Neuronal stem cell (in vitro differentiated cells): ENCODE measurements at regions not wholly inside any gene's neighbourhood (a gene's known extent, or its start where the extent isn't known, plus 50 kb on each side); places are given as distances from the start of the nearest gene placed in this dataset.

Experiments used
- DNase-seq: peaks from one replicate; pipeline ENCODE4 v3.0.0-alpha.2; 2013; ENCODE audit warnings: low spot score
- H2AFZ ChIP-seq: one replicate; pipeline ENCODE4 v1.6.1; 2013; ENCODE audit warnings: mild to moderate bottlenecking, low read length, inconsistent platforms
- H2AK5ac ChIP-seq: 2 replicates; pipeline ENCODE4 v1.6.1; 2013; ENCODE audit warnings: low read depth, mild to moderate bottlenecking, inconsistent platforms, low read length, moderate library complexity, mixed read lengths
- H2BK120ac ChIP-seq: 2 replicates; pipeline ENCODE4 v1.6.1; 2013; ENCODE audit warnings: low read depth, mild to moderate bottlenecking, inconsistent platforms, low read length, moderate library complexity, mixed read lengths
- H2BK12ac ChIP-seq: one replicate; pipeline ENCODE4 v1.6.1; 2013; ENCODE audit warnings: low read length, inconsistent platforms
- H2BK15ac ChIP-seq: 2 replicates; pipeline ENCODE4 v1.6.1; 2013; ENCODE audit warnings: mild to moderate bottlenecking, low read length, inconsistent platforms, mixed read lengths
- H2BK5ac ChIP-seq: one replicate; pipeline ENCODE4 v1.6.1; 2013; ENCODE audit warnings: inconsistent platforms, mild to moderate bottlenecking, low read length, moderate library complexity
- H3K14ac ChIP-seq: one replicate; pipeline ENCODE4 v1.6.1; 2013; ENCODE audit warnings: low read length, inconsistent platforms
- H3K18ac ChIP-seq: 2 replicates; pipeline ENCODE4 v1.6.1; 2013; ENCODE audit warnings: low read length, inconsistent platforms
- H3K23ac ChIP-seq: 2 replicates; pipeline ENCODE4 v1.6.1; 2013; ENCODE audit warnings: low read depth, mild to moderate bottlenecking, mixed read lengths, low read length, inconsistent platforms; ENCODE audit not compliant: poor library complexity
- H3K27ac ChIP-seq: replicated peaks from 3 replicates; pipeline ENCODE4 v1.5.1; 2013; ENCODE audit warnings: low read length, inconsistent platforms
- H3K27me3 ChIP-seq, 3 experiments: 2 replicates each; pipeline ENCODE4 v1.6.1; 2013; ENCODE audit warnings: low read length in 3 of 3, mild to moderate bottlenecking in 2 of 3, inconsistent platforms in 1 of 3, low read depth in 1 of 3, mixed read lengths in 1 of 3, moderate library complexity in 1 of 3; ENCODE audit not compliant: control insufficient read depth in 3 of 3, insufficient read depth in 3 of 3
- H3K36me3 ChIP-seq, 2 donors: replicated peaks in 1 of 2; 2 replicates each; pipeline ENCODE4 v1.6.1; 2013; ENCODE audit warnings: low read length in 2 of 2; ENCODE audit not compliant: control insufficient read depth in 2 of 2, insufficient read depth in 2 of 2
- H3K4ac ChIP-seq: 2 replicates; pipeline ENCODE4 v1.6.1; 2013; ENCODE audit warnings: inconsistent platforms, mild to moderate bottlenecking, low read length, moderate library complexity
- H3K4me1 ChIP-seq, 2 donors: 1 replicate in 1 of 2; 2 replicates in 1 of 2; pipeline ENCODE4 v1.6.1; 2013; ENCODE audit warnings: low read length in 2 of 2, low read depth in 1 of 2; ENCODE audit not compliant: control insufficient read depth in 2 of 2, insufficient read depth in 1 of 2
- H3K4me2 ChIP-seq: one replicate; pipeline ENCODE4 v1.6.1; 2013; ENCODE audit warnings: mild to moderate bottlenecking, low read length, inconsistent platforms; ENCODE audit not compliant: insufficient read depth, poor library complexity, severe bottlenecking
- H3K4me3 ChIP-seq, 2 donors: 2 replicates each; pipeline ENCODE4 v1.5.1; 2013; ENCODE audit warnings: low read length in 2 of 2, mild to moderate bottlenecking in 2 of 2, inconsistent platforms in 1 of 2, moderate library complexity in 1 of 2
- H3K79me1 ChIP-seq: one replicate; pipeline ENCODE4 v1.6.1; 2013; ENCODE audit warnings: low read depth, mild to moderate bottlenecking, inconsistent platforms, low read length, moderate library complexity
- H3K9ac ChIP-seq: one replicate; pipeline ENCODE4 v1.6.1; 2013; ENCODE audit warnings: mild to moderate bottlenecking, low read depth, low read length, inconsistent platforms; ENCODE audit not compliant: poor library complexity
- H3K9me3 ChIP-seq, 2 donors: replicated peaks in 1 of 2; 2 replicates each; pipeline versions ENCODE3 to v1.6.1; 2013; ENCODE audit warnings: low read length in 2 of 2, mild to moderate bottlenecking in 2 of 2, inconsistent platforms in 1 of 2, low read depth in 1 of 2, mixed read lengths in 1 of 2, moderate library complexity in 1 of 2; ENCODE audit not compliant: control insufficient read depth in 2 of 2, insufficient read depth in 1 of 2
- H4K8ac ChIP-seq: one replicate; pipeline ENCODE4 v1.6.1; 2013; ENCODE audit warnings: low read depth, mild to moderate bottlenecking, inconsistent platforms, low read length, moderate library complexity
- H4K91ac ChIP-seq: one replicate; pipeline ENCODE4 v1.6.1; 2013; ENCODE audit warnings: low read length, low read depth, mild to moderate bottlenecking, inconsistent platforms; ENCODE audit not compliant: poor library complexity
- WGBS, 2 donors: extraction: QIAGEN DNeasy Blood & Tissue Kit; methylation state at CpG; one replicate each; pipeline ENCODE4 v1.1.7; 2013; ENCODE audit warnings: missing lambda C conversion rate in 2 of 2, mixed read lengths in 1 of 2; ENCODE audit not compliant: insufficient read length in 2 of 2, insufficient replicate concordance in 1 of 2; ENCODE audit errors: extremely low coverage in 2 of 2; 5-methylcytosine and 5-hydroxymethylcytosine counted together

GRCh38 chr13:76385586-76385985 lies 500.6 kb downstream of the KCTD12 start:
- Histone ChIP-seq H2BK120ac (no peak overlapping the region), H3K79me1 (no peaks in the 10 kb centered on the region), H2BK15ac (no peak overlapping the region), H3K14ac (no peak overlapping the region), H3K4me2 (no peak overlapping the region), H3K4ac (no peak overlapping the region), H3K18ac (no peak overlapping the region), H2AFZ (no peak overlapping the region), H3K27me3 (no peaks in the 10 kb centered on the region), H3K36me3 (no peaks in the 10 kb centered on the region), H3K27ac (no peak overlapping the region), H4K8ac (no peak overlapping the region), H2BK12ac (no peak overlapping the region), H3K23ac (no peak overlapping the region), H2AK5ac (no peak overlapping the region), H3K4me3 (no peak overlapping the region), H3K9ac (no peak overlapping the region), H3K4me1 (no peaks in the 10 kb centered on the region), H2BK5ac (no peak overlapping the region), H4K91ac (no peak overlapping the region), H3K9me3 (no peaks in the 10 kb centered on the region)
- DNase-seq = no peak
- no CpG with 5 or more reads among the region's 2 CpGs for WGBS, 2 donors

GRCh38 chr13:76383676-76384461 lies 502.3 kb downstream of the KCTD12 start:
- no peaks in the 10 kb centered on the region for H3K79me1 ChIP-seq

GRCh38 chr13:76380446-76381065 lies 505.6 kb downstream of the KCTD12 start:
- no peak for DNase-seq
- H3K79me1 ChIP-seq = no peaks in the 10 kb centered on the region
- H3K9ac ChIP-seq = no peak overlapping the region
- no peak overlapping the region for H2BK12ac ChIP-seq
- no peak overlapping the region for H2BK15ac ChIP-seq
- no peak overlapping the region for H4K91ac ChIP-seq
- no peak overlapping the region for H2BK120ac ChIP-seq
- no peak overlapping the region for H3K4me3 ChIP-seq
- no peak overlapping the region for H3K14ac ChIP-seq
- H3K4me2 ChIP-seq = no peak overlapping the region
- no peak overlapping the region for H3K4ac ChIP-seq
- H3K27me3 ChIP-seq = no peaks in the 10 kb centered on the region
- no peak overlapping the region for H2BK5ac ChIP-seq
- WGBS, 2 donors = no CpG with 5 or more reads among the region's 1 CpG
- no peaks in the 10 kb centered on the region for H3K36me3 ChIP-seq
- no peaks in the 10 kb centered on the region for H3K4me1 ChIP-seq
- no peak overlapping the region for H3K23ac ChIP-seq
- H4K8ac ChIP-seq = no peak overlapping the region
- no peak overlapping the region for H3K27ac ChIP-seq
- H3K9me3 ChIP-seq = no peaks in the 10 kb centered on the region
- no peak overlapping the region for H2AK5ac ChIP-seq
- H2AFZ ChIP-seq = no peak overlapping the region
- no peak overlapping the region for H3K18ac ChIP-seq

More at GRCh38 chr13:76383676-76384461, 502.3 kb downstream of the KCTD12 start:
- no peak overlapping the region for H2BK120ac ChIP-seq
- H3K18ac ChIP-seq = no peak overlapping the region
- H2BK12ac ChIP-seq = no peak overlapping the region
- no peaks in the 10 kb centered on the region for H3K27me3 ChIP-seq
- no peak overlapping the region for H3K23ac ChIP-seq
- H3K27ac ChIP-seq = no peak overlapping the region
- H3K4me1 ChIP-seq = no peaks in the 10 kb centered on the region
- H3K9ac ChIP-seq = no peak overlapping the region
- H3K4me2 ChIP-seq = no peak overlapping the region
- no peak overlapping the region for H2BK15ac ChIP-seq
- no peak overlapping the region for H2BK5ac ChIP-seq
- DNase-seq = no peak
- H4K91ac ChIP-seq = no peak overlapping the region
- no peaks in the 10 kb centered on the region for H3K36me3 ChIP-seq
- no peaks in the 10 kb centered on the region for H3K9me3 ChIP-seq
- no peak overlapping the region for H3K4ac ChIP-seq
- no peak overlapping the region for H4K8ac ChIP-seq
- WGBS, 2 donors = no CpG with 5 or more reads among the region's 2 CpGs
- H3K4me3 ChIP-seq = no peak overlapping the region
- H2AFZ ChIP-seq = no peak overlapping the region
- no peak overlapping the region for H2AK5ac ChIP-seq
- no peak overlapping the region for H3K14ac ChIP-seq

GRCh38 chr13:76379341-76380105 lies 506.7 kb downstream of the KCTD12 start:
- Histone ChIP-seq H3K14ac (no peak overlapping the region), H4K8ac (no peak overlapping the region), H3K27me3 (no peaks in the 10 kb centered on the region), H3K18ac (no peak overlapping the region), H3K4me2 (no peak overlapping the region), H3K36me3 (no peaks in the 10 kb centered on the region), H2AFZ (no peak overlapping the region), H3K23ac (no peak overlapping the region), H2BK120ac (no peak overlapping the region), H3K4me1 (no peaks in the 10 kb centered on the region), H3K27ac (no peak overlapping the region), H3K9me3 (no peaks in the 10 kb centered on the region), H3K4ac (no peak overlapping the region), H2AK5ac (no peak overlapping the region), H2BK15ac (no peak overlapping the region), H2BK5ac (no peak overlapping the region), H4K91ac (no peak overlapping the region), H3K9ac (no peak overlapping the region), H3K4me3 (no peak overlapping the region), H3K79me1 (no peaks in the 10 kb centered on the region), H2BK12ac (no peak overlapping the region)
- no CpG with 5 or more reads among the region's 4 CpGs for WGBS, 2 donors
- DNase-seq = no peak
